ENCODE measurements at regions not wholly inside any gene's neighbourhood (a gene's known extent, or its start where the extent isn't known, plus 50 kb on each side); places are given as distances from the start of the nearest gene placed in this dataset.
"Not testable (repeated sequence)": the region's sequence is repeated elsewhere in the genome, so short reads cannot be mapped to it uniquely, and the experiment has no call there.

DNA sequence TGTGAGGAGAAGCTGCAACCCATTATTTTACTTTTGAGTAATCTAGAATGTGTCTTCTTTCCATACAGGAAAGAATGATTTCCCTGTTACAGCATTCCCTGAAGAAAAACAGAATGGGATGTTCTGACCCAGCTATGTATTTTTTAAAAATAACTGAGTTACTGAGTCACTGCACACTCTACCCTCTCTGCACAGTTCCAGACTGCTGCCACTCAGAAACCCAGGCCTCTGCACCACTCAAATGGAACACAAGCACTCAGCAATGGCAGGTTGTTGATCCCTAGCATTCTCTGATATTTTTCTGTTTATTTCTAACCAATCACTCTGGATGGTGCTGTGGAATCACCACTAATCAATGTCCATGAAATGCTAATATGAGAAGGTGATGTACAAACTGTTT lies 1300.0 kb upstream of the FAM98A start:
- no peak for DNase-seq

DNA sequence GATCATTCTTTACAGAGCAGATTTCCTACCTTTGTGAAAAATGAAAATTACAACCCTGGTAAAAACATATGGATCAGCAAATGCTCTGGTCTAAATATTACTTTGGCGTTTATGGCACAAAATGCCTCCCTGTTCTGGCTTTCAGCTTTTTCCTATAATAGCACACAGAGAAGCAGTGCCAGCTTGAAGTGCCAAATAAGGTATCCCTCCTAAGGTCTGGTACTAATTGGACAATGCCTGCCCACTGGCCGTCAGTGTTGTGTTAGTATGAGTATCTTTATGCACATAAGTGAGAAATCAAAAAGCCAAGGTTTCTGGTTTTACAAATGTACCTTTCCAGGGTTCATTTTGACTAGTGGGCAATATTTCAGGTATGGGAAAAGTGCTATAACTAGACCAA lies 1293.7 kb upstream of the FAM98A start:
- no peak for DNase-seq

DNA sequence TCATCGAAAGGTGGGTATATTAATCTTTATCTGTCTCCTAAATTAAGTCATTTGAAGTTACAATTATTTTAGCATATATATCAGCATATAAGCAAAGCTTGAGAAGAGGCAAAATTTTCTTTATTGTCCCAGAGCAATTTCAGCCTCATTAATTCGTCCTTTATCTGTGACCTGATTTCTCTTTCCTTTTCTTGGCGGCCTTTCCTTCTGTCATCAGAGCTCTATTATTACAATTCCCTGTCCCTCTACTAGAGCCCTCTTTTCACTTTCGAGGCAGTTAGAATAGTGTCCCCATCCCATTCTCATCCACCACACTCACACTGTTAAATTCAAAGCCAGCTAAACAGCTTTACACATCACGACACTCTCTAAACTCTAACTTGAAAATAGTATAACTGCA lies 1293.2 kb upstream of the FAM98A start:
- DNase-seq: no peak

DNA sequence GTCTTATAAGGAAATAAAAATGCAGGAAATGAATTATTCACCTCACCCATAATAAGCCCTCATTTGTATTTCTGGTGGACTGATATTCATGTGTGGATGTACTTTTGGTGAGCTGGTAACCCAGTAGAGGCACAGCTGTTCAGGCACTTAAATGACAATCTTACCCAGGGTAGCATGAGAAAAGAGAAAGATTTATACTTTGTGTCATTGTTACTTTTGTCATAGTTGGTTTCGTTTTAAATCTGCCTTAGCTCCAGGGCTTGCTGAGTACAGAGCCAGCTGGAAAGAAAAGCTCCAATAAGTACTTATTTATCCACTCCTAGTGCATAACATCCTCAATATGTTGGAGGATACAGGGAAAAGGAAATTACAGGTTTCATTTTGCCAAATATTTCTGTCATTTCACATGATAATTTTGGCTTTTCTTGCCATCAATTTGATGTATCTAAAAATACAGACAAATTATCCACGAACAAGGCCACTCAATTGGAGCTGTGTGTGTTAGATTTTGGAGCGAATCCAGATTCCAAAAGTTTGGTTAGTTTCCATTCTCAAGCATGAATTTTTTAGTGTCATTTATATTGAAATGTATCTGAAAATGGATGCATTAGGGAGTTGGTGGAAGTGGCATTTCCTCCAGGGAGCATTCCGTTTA lies 1276.1 kb upstream of the FAM98A start:
- no peak for DNase-seq

DNA sequence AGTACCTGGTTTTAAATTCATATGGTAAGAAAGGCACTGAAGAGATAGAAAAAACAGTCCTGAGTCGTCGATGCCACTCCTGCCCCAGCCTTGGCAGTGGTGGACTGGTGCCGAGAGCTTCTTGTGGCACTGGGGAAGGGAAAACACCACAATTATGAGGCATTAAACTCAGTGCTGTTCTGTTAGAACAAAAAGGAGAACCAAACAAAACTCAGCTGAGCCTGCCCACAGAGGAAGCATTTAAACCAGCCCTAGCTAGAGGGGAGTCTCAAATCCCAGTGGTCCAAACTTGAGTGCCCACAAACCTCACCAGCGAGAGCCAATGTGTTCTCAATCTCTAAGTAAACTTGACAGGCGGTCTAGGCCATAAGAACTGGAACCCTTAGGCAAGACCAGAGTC lies 1254.5 kb upstream of the FAM98A start:
- DNase-seq: no peak

DNA sequence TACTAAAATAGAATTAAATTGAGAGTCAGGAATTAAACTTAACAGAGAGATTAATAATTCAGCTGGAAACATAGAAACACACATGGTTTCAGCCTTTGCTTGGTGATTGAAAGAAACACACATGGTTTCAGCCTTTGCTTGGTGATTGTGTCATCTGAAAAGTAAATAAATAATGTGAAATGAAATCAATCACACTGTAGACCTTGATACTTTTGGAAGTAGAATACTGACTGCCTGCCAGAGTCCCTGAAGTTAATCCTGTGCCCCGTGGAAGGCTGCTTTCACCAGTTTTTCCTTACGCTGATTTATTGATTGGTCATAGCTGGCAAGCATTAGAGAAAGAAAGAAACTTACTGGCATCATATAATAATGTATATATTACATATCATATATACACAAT lies 1252.7 kb upstream of the FAM98A start:
- no peak for DNase-seq

DNA sequence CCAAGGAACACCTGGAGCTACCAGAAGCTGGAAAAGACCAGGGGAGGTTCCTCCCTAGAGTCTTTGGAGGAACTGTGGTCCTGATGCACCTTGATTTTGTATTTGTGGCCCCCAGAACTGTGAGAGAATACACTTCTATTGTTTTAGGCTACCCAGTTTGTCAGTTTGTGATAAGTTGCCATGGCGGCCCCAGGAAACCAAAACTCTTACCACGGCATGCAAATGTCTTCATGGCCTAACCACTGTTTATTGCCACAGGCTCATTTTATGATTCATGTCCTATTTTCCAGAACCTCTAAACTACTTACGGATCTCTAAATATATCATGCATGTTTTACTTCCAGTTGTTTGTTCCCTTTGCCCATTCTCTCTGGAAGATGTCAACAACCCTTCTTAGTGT lies 1250.7 kb upstream of the FAM98A start:
- no peak for DNase-seq

DNA sequence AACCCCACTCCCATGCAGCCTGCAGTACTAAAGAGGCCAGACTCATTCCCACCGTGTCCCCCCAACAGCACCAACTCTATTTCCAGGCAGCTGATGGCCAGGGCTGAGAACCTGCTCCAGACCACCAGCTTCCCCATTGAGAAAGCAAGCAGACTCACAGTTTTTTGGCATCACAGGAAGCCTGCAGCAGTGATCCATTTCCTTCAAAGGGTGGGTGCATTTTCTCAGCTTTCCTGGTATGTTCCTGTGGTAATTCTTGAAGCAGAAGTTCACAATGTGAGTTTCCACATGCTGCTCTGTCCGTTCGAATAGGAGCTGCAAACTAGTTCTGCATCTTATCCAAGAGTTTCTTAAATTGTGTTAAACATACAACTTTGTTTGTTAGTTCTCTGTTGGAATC lies 1249.6 kb upstream of the FAM98A start:
- no peak for DNase-seq

DNA sequence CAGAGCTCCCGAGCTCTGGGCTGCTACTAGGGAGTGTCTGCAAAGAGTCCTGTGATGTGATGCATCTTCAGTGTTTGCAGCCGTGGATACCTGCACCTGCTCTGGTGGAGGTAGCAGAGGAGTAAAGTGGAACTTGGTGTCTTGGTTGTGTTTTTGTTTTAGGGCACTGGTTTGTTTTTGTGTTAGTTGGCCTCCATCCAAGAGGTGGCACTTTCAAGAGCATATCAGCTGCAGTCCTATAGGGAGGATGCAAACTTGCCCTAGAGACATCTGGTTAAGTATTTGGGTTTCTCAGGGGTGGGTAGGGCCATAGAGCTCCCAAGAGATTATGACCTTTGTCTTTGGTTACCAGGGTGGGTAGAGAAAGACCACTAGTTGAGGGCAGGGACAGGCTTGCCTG lies 1249.0 kb upstream of the FAM98A start:
- no peak for DNase-seq

DNA sequence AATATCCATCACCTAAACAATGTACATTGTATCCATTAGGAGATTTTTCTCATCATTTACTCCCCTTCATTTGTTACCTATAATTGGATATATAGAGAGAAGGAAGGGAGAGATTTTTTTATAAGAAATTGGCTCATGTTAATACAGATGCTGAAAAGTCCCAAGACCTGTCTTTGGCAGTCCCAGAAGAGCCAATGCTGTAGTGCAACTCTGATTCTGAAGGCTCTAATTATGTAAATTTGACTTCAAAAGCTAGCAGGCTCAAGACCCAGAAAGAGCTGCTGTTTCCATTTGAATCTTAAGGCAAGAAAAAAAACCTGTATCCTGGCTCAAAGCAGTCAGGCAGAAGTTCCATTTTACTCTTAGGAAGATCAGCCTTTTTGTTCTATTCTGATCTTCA lies 1245.5 kb upstream of the FAM98A start:
- DNase-seq: no peak

DNA sequence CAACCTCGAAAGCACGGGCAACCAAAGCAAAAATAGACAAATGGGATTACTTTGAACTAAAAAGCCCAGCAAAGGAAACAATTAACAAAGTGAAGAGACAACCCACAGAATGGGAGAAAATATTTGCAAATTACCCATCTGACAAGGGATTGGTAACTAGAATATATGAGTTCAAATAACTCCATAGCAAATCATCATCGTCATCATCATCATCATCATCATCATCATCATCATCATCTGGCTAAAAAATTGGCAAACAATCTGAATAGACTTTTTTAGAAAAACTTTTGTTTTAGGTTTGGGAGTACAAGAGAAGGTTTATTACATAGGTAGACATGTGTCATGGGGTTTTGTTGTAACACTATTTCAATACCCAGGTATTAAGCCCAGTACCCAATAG lies 1239.3 kb upstream of the FAM98A start:
- DNase-seq: no peak

DNA sequence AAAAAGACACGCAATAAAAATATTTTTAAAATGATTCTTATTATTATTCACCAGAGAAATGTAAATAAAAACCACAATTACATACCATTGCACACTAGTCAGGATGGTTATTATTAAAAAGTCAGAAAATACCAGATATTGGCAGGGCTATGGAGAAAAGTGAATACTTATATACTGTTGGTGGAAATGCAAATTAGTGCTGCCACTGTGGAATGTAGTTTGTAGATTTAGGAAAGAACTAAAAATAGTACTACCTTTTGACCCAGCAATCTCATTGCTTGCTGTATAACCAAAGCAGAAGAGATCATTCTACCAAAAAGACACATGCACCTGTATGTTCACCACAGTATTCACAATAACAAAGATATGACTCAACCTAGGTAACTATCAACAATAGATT lies 1237.3 kb upstream of the FAM98A start:
- no peak for DNase-seq

DNA sequence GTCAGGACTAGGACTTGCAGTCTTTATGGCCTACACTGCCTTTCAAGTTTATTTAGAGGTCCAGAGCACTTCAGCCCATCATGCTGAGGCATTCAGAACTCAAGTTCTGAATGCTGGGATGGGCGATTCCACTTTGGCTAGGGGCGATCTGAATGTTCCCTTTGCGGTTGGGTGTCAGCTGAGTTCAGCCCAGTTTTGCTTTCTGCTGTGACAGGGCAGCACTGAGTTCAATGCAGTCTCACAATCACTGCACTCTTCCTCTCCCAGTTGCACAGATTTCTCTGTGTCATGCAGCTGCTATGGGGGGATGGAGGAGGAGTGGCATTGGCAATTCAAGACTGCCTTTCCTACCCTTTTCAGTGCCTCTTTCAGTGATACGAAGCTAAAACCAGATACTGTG lies 1232.0 kb upstream of the FAM98A start:
- no peak for DNase-seq

DNA sequence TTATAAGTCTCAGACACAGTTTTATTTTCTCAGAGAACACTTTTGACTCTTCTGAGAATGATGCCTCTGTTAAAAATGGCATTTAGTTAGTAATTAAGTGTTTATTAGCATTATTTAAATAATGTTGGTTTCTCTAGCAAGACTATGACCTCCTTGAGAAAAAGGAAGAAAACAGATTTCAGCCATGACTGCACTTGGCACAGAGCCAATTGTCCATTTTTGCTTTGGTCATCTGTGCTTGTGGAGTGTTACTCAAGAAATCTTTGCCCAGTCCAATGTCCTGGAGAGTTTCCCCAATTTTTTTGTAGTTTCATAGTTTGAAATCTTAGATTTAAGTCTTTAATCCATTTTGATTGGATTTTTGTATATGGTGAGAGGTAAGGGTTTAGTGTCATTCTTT lies 1229.4 kb upstream of the FAM98A start:
- DNase-seq: no peak

DNA sequence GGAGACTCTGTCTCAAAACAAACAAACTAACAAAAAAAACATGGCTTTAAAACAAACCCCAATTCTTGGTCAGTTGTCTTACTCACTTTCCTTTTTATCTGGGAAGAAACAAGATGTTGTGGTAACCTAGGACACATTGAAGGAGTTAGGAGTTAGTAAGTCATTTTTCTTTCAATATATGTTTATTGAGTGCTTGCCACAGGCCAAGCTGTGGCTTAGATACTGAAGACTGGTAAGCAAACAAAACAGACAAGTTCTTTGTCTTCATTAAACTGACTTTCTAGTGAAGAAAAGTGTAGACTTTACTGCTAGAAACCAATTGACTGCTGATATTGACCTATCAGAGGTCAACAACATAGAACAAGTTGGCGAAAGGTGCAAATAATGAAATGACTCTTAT lies 1228.3 kb upstream of the FAM98A start:
- DNase-seq: no peak

DNA sequence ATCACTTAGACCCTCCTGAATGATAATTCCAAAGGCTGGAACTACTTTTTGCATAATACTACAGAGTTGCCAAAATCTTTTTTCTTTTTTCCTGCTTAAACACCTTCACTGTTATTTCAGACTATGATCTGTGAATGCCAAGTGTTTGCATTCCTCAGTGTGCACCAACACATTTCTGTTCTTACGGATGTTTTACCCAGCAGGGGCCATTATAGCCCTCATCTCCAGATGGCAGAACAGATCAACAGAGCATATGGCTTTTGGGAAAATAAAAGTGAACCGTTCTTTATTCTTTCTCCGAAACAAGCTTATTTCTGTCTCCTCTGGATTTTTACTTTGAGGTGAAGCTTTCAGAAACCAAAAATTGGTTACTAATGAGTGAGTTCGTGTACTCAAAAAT lies 1226.6 kb upstream of the FAM98A start:
- DNase-seq: no peak

DNA sequence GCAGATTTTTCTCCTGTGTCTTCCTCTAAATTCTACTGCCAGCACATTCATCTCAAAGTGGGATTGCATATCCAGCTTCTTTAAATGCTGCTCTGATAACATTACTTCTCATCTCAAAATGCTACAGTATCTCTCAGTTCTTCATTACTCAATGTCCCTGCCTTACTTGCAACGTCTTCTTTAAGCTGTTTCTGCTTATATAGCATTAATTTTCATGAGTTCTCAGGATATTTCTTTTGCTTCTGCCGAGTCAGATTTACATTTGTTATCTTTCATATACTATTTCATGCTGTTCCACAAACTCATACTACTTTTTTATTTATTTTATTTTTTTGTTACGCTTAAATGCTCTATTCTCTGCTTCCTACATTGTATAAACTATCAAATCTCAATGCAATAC lies 1223.5 kb upstream of the FAM98A start:
- no peak for DNase-seq

DNA sequence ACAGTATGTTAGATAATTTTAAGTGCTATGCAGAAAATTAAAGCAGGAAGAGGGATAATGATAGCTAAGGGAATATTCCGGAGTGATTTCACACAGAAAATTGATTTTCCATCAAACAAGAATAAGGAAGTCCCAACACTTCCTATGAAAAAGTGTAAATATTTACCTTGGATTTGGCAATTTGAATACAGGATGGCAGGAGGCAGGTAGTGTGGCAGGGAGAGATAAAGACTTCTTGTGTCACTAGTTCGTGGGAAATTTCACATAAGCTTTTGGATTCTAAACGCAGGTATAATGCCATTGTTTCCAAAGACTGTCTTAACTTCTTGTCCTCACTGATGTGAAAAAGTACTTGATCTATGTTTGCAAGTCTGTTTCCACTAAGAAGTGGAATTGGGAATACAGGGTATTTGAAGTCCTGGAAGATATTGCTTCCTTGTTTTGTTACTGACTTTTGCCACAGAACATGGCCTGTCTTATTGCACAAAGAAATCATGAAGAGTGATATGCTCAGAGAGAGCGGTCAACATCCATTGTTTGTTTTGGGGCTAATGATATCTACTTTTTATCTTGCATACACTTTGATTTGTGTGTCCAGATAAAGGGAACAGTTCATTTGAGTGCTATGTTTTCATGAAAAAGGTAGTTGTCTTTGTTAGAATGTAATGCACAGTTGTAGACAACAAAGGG lies 1216.1 kb upstream of the FAM98A start:
- DNase-seq: no peak

DNA sequence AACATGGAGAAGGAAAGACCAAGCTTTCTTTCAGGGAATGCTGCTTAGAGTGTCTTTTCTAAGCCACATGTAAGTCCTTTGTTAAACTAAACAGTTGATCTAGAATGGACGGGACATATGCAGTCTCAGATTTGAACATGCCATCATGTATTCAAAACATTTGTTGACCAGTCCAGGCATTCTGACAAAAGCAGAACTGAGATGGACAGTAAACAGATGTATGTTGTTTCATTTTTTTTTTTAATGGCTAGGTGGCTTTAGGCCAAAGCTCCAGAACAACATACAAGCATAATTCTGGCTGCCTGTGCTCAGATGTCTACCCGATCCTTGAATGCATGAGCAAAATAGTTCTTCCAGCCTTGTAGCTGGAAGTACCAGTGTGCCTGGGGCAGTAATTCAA lies 1211.4 kb upstream of the FAM98A start:
- DNase-seq: no peak

DNA sequence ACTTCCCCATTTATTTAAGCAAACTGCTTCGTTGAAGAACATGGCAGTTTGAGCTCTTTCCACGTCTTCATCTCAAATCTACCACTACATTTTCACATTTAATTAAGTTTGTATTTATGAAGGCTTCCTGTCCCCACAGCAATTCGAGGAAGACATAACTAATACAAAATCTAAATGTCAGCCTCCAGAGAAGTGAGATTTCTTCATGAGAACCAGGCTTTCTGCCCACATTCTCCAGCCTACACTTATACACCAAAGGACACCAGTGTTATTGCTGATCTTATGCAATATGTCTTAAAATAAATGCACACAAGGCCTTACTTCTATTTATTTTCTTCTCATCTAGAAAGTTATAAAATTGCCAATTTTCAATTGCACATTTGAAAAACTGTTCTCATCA lies 1209.3 kb upstream of the FAM98A start:
- no peak for DNase-seq

DNA sequence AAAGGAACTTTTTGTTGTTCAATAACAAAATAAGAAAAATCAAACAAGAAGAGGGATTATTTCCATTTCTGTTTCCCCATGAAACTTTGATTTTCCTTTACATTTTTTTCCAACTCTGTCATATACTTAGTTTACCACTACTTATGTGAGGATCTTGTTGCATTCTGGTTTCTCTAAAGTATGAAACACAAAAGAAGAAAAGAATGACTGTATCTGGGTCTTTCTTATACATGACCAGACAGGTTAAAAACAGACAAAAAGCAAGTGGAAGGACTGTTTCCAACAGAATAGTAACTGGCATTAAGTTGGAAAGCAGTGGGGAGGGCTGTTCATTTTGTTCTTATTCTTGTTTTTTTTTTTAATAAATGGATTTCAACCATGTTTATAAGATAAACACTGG lies 1207.8 kb upstream of the FAM98A start:
- DNase-seq: no peak

DNA sequence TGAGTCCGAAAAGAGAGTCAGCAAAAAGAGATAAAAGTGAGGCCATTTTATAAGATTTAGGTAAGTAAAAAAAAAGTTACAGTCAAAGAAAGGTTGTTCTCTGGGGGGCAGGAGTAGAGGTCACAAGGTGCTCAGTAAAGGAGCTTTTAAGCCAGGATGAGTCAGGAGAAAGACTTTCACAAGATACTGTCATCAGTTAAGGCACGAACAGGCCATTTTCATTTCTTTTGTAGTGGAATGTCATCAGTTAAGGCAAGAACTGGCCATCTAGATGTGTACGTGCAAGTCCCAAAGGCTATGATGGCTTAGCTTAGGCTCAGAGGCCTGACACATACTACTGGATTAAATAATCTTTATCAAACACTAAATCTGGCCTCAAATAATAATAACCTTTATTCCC lies 1207.3 kb upstream of the FAM98A start:
- no peak for DNase-seq

DNA sequence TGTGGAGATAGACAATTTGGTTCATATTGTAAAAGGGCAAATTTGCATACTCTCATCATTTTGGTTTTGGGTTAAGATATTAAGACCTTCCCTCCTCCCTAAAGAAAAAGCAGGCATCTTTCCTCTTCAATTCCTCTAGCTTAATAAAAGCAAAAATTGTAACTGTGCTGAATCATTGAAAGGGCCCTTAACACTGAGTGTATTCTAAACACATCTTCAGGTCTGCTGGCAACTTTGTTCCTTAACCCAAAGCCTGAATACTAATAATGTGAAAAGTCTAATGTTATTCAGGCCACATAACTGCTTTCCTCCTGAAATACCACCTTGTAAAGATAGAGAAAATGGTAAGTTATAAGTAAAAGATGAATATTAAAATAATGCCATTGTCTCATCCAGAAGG lies 1200.5 kb upstream of the FAM98A start:
- no peak for DNase-seq

DNA sequence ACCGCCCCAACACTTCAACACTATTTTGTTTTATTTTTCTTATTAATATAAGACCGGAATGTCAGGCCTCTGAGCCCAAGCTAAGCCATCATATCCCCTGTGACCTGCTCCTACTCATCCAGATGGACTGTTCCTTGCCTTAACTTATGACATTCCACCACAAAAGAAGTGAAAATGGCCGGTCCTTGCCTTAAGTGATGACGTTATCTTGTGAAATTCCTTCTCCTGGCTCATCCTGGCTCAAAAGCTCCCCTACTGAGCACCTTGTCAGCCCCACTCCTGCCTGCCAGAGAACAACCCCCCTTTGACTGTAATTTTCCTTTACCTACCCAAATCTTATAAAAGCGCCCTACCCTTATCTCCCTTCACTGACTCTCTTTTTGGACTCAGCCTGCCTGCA lies 1196.5 kb upstream of the FAM98A start:
- not testable (repeated sequence) for DNase-seq

DNA sequence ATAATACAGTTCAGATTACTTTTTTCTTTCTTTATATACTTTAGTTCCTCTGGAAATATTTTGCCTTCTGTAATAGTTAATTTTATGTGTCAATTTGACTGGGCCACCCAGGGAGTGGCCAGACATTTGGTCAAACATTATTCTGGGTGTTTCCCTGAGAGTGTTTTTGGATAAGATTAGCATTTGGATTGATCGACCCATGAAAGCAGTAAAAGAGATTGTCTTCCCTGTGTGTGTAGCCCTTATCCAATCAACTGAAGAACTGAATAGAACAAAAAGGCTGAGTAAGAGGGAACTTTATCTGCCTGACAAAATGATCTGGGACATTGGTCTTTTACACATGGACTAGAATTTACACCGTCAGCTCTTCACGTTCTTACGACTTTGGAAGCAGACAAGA lies 1190.1 kb upstream of the FAM98A start:
- DNase-seq: no peak
